IMR-90 (cell line): ENCODE measurements at regions not wholly inside any gene's neighbourhood (a gene's known extent, or its start where the extent isn't known, plus 50 kb on each side); places are given as distances from the start of the nearest gene placed in this dataset.

Source experiments
- ATAC-seq: fragments of 200-7000 bp; cut with Tn5 transposase; 2 replicates; pipeline ENCODE4 v1.9.1; 2020; ENCODE audit warnings: low read depth, mild to moderate bottlenecking, moderate library complexity
- BruUV-seq: library from RNA; stranded (reverse); fragments of 400-500 nt; replicated peaks from 2 replicates; lab custom pipeline; 2021; lab: Mats Ljungman, UMichigan
- CTCF ChIA-PET: fragments of 300-600 bp; formaldehyde crosslinking; extraction: SDS; loops from one replicate; lab custom pipeline; 2021; ENCODE audit warnings: antibody characterized with exemption; lab: Yijun Ruan, JAX
- POLR2A ChIA-PET: fragments of 300-600 bp; sonication (Branson Sonifier 250); formaldehyde crosslinking; loops from one replicate; lab custom pipeline; 2022; ENCODE audit warnings: antibody characterized with exemption; ENCODE audit not compliant: unreplicated experiment; lab: Charles Lee
- DNase-seq: peaks from one replicate; pipeline ENCODE4 v3.0.0; 2013
- H2AFZ ChIP-seq: replicated peaks from 2 replicates; pipeline ENCODE3; 2013; ENCODE audit warnings: low read length, mild to moderate bottlenecking; ENCODE audit not compliant: poor library complexity
- H2AK5ac ChIP-seq: 2 replicates; pipeline ENCODE4 v1.6.1; 2013; ENCODE audit warnings: low read depth, low read length, inconsistent platforms
- H2AK9ac ChIP-seq: replicated peaks from 2 replicates; pipeline ENCODE3; 2013; ENCODE audit warnings: mild to moderate bottlenecking, low read depth, low read length, moderate library complexity; ENCODE audit not compliant: poor library complexity
- H2BK120ac ChIP-seq: 2 replicates; pipeline ENCODE4 v1.6.1; 2013; ENCODE audit warnings: low read depth, low read length, inconsistent platforms
- H2BK15ac ChIP-seq: 3 replicates; pipeline ENCODE4 v1.6.1; 2013; ENCODE audit warnings: low read depth, low read length, inconsistent platforms
- H2BK20ac ChIP-seq: 2 replicates; pipeline ENCODE4 v1.6.1; 2013; ENCODE audit warnings: low read depth, mild to moderate bottlenecking, inconsistent platforms, low read length, moderate library complexity
- H2BK5ac ChIP-seq: 2 replicates; pipeline ENCODE4 v1.6.1; 2013; ENCODE audit warnings: mild to moderate bottlenecking, low read depth, low read length, inconsistent platforms; ENCODE audit not compliant: poor library complexity, severe bottlenecking
- H3K14ac ChIP-seq: replicated peaks from 2 replicates; pipeline ENCODE4 v1.6.1; 2013; ENCODE audit warnings: low read depth, low read length, inconsistent platforms
- H3K18ac ChIP-seq: 2 replicates; pipeline ENCODE4 v1.6.1; 2013; ENCODE audit warnings: low read depth, low read length, control low read depth
- H3K23ac ChIP-seq: 2 replicates; pipeline ENCODE4 v1.6.1; 2013; ENCODE audit warnings: low read depth, low read length, inconsistent platforms
- H3K27ac ChIP-seq: 2 replicates; pipeline ENCODE4 v1.5.1; 2013; ENCODE audit warnings: mild to moderate bottlenecking, control low read depth, low read length; ENCODE audit not compliant: insufficient read depth
- H3K27me3 ChIP-seq: 2 replicates; pipeline ENCODE4 v1.6.1; 2013; ENCODE audit warnings: low read length; ENCODE audit not compliant: control insufficient read depth, insufficient read depth
- H3K36me3 ChIP-seq: 2 replicates; pipeline ENCODE4 v1.6.1; 2013; ENCODE audit warnings: low read length, mixed read lengths; ENCODE audit not compliant: control insufficient read depth, insufficient read depth
- H3K4ac ChIP-seq: 2 replicates; pipeline ENCODE4 v1.6.1; 2013; ENCODE audit warnings: low read depth, low read length, inconsistent platforms
- H3K4me1 ChIP-seq: 2 replicates; pipeline ENCODE4 v1.6.1; 2013; ENCODE audit warnings: low read length, mixed read lengths; ENCODE audit not compliant: control insufficient read depth, insufficient read depth
- H3K4me2 ChIP-seq: 2 replicates; pipeline ENCODE4 v1.6.1; 2013; ENCODE audit warnings: low read depth, mild to moderate bottlenecking, control low read depth, low read length, moderate library complexity
- H3K4me3 ChIP-seq: 2 replicates; pipeline ENCODE4 v1.5.1; 2013; ENCODE audit warnings: low read depth, mild to moderate bottlenecking, control low read depth, low read length, moderate library complexity; ENCODE audit not compliant: insufficient read depth
- H3K56ac ChIP-seq: 2 replicates; pipeline ENCODE4 v1.6.1; 2013; ENCODE audit warnings: low read length, inconsistent platforms; ENCODE audit not compliant: insufficient read depth; ENCODE audit errors: extremely low read depth
- H3K79me1 ChIP-seq, 2 experiments: 2 replicates each; pipeline ENCODE4 v1.6.1; 2013; ENCODE audit warnings: low read length in 2 of 2, inconsistent platforms in 1 of 2, low read depth in 1 of 2
- H3K9ac ChIP-seq: 2 replicates; pipeline ENCODE4 v1.6.1; 2013; ENCODE audit warnings: low read depth, low read length, control low read depth
- H3K9me1 ChIP-seq: 2 replicates; pipeline ENCODE4 v1.6.1; 2013; ENCODE audit warnings: low read length, inconsistent platforms; ENCODE audit not compliant: insufficient read depth
- H3K9me3 ChIP-seq: 2 replicates; pipeline ENCODE4 v1.6.1; 2013; ENCODE audit warnings: low read length; ENCODE audit not compliant: control insufficient read depth, insufficient read depth
- H4K20me1 ChIP-seq: 2 replicates; pipeline ENCODE4 v1.6.1; 2013; ENCODE audit warnings: low read length, inconsistent platforms; ENCODE audit not compliant: insufficient read depth
- H4K5ac ChIP-seq: 2 replicates; pipeline ENCODE4 v1.6.1; 2013; ENCODE audit warnings: mild to moderate bottlenecking, low read depth, low read length, control low read depth
- H4K8ac ChIP-seq, 2 experiments: 2 replicates each; pipeline ENCODE4 v1.6.1; 2013; ENCODE audit warnings: low read depth in 2 of 2, low read length in 2 of 2, control low read depth in 1 of 2, inconsistent platforms in 1 of 2
- H4K91ac ChIP-seq: 2 replicates; pipeline ENCODE4 v1.6.1; 2013; ENCODE audit warnings: low read depth, low read length, inconsistent platforms; ENCODE audit not compliant: insufficient read depth
- CEBPB ChIP-seq: IDR thresholded peaks from 2 replicates; pipeline ENCODE4 v1.6.1; 2012; ENCODE audit warnings: low read depth, low read length, improper control_type of control experiment
- CHD1 ChIP-seq: IDR thresholded peaks from 2 replicates; pipeline ENCODE4 v1.6.1; 2012; ENCODE audit warnings: low read depth, low read length, improper control_type of control experiment
- FOS ChIP-seq: fragments of 150-350 bp; IDR thresholded peaks from 2 replicates; pipeline ENCODE4 v1.6.1; 2016; ENCODE audit warnings: low read depth, low read length
- MAFK ChIP-seq: IDR thresholded peaks from 2 replicates; pipeline ENCODE4 v1.6.1; 2012; ENCODE audit warnings: low read depth, low read length, improper control_type of control experiment
- MAZ ChIP-seq: IDR thresholded peaks from 2 replicates; pipeline ENCODE4 v1.6.1; 2012; ENCODE audit warnings: low read depth, mild to moderate bottlenecking, low read length, improper control_type of control experiment, moderate library complexity, borderline replicate concordance
- RCOR1 ChIP-seq: IDR thresholded peaks from 2 replicates; pipeline ENCODE4 v1.6.1; 2012; ENCODE audit warnings: mild to moderate bottlenecking, low read length, improper control_type of control experiment; ENCODE audit not compliant: insufficient replicate concordance
- SMC3 ChIP-seq: fragments of 150-350 bp; IDR thresholded peaks from 2 replicates; pipeline ENCODE4 v1.6.1; 2016; ENCODE audit warnings: low read depth, mild to moderate bottlenecking, antibody characterized with exemption, low read length, moderate library complexity
- USF2 ChIP-seq: fragments of 150-350 bp; IDR thresholded peaks from 2 replicates; pipeline ENCODE4 v1.6.1; 2017; ENCODE audit warnings: mild to moderate bottlenecking, antibody characterized with exemption, low read length, low read depth
- dilution Hi-C: fragments of 300-500 bp; cut with HindIII; formaldehyde crosslinking; loops from one replicate; pipeline ENCODE4 v1.14.3; 2018; ENCODE audit warnings: low sequenced_read_pairs; ENCODE audit not compliant: unreplicated experiment
- in situ Hi-C: fragments of 300-500 bp; cut with MboI; formaldehyde crosslinking; loops from 3 replicates; pipeline ENCODE4 v1.14.3; 2019; ENCODE audit warnings: low sequenced_read_pairs, inconsistent platforms, mixed read lengths
- intact Hi-C: fragments of 100-400 bp; cut with micrococcal nuclease; formaldehyde crosslinking; loops from 2 replicates; pipeline ENCODE4 v1.10.0; 2022

GRCh38 chr4:103845075-103845474 lies 125.3 kb upstream of the TACR3 start:
- Histone ChIP-seq H3K9me1 (no peaks in the 10 kb centered on the region), H4K20me1 (no peaks in the 10 kb centered on the region), H2BK5ac (no peak overlapping the region), H3K4me3 (no peak overlapping the region), H3K27me3 (no peaks in the 10 kb centered on the region), H3K9ac (no peak overlapping the region), H3K56ac (no peak overlapping the region), H2AK5ac (no peak overlapping the region), H3K14ac (no peak overlapping the region), H2BK20ac (no peak overlapping the region), H3K18ac (no peak overlapping the region), H2BK120ac (no peak overlapping the region), H3K4me1 (no peaks in the 10 kb centered on the region), H2AK9ac (no peak overlapping the region), H3K27ac (no peak overlapping the region), H3K9me3 (peaks cover 1% of the 10 kb centered on the region; the same call in 1 of the 2 replicates), H4K91ac (no peak overlapping the region), H4K8ac (no peak overlapping the region), H3K4me2 (no peak overlapping the region), H3K23ac (no peak overlapping the region), H3K79me1 (no peaks in the 10 kb centered on the region), H3K36me3 (no peaks in the 10 kb centered on the region), H4K5ac (no peak overlapping the region), H2BK15ac (no peak overlapping the region), H3K4ac (no peak overlapping the region), H2AFZ (no peak overlapping the region)
- in situ Hi-C loops (no loop called here), intact Hi-C loops (no loop called here), dilution Hi-C loops (no loop called here)
- no peak for DNase-seq
- ChIA-PET POLR2A (no interaction called here), CTCF (no interaction called here)
- no TSS peak for BruUV-seq
- no peak for ATAC-seq
- no peak for TF ChIP-seq RCOR1
- TF ChIP-seq MAZ = no peak
- TF ChIP-seq MAFK = peak; percentile 70
- no peak for TF ChIP-seq USF2
- TF ChIP-seq CHD1 = no peak
- TF ChIP-seq CEBPB = no peak
- TF ChIP-seq SMC3 = no peak
- no peak for TF ChIP-seq FOS
